ENCODE measurements at regions not wholly inside any gene's neighbourhood (a gene's known extent, or its start where the extent isn't known, plus 50 kb on each side); places are given as distances from the start of the nearest gene placed in this dataset.

DNA sequence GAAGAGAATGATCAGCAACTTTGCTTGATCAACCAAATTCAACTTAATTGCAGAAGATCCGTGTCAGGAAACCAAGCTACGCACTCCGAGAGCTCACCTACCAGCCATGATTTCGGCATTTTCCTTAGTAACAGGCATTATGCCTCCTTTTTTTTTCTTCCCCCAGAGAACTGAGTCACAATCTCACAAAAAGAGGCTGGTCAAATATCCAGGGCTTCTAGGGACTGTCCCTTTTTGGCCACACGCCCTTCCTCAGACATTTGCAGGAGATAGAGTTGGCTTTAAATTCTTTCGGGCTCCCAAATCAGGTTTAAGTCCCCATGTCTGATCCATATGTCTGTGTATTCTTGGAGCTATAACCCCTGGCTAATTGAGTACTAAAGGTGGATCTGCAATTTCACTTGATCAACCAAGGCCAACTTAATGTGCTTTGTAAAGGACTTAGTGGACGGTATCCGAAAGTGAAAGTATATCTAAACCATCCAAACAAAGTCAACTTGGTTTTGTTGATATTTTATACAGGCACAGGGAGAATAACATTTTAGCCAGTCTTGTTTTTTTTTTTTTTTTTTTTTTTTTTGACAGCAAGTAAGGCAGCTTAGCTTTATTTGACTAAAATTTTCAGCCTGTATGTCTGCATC is 100.8 kb upstream of the TBCA start:
- POLR2A ChIA-PET, result no interaction called here
- TF ChIP-seq CTCF (IDR thresholded peaks at IDR 0.05; ENCODE audit: insufficient read depth, low read length, missing control alignments), result no peak
- CTCF ChIA-PET, result interaction anchor here (0.6 to 0.9 kb wide), 2 partner anchors 13 to 218 kb away, joined by 3 read pairs; no protein-coding TSS in a partner anchor
- no peak for DNase-seq (ENCODE audit: low read depth, low spot score)
- no peak overlapping the region for H3K4me3 ChIP-seq (ENCODE audit: low read depth, low read length)

DNA sequence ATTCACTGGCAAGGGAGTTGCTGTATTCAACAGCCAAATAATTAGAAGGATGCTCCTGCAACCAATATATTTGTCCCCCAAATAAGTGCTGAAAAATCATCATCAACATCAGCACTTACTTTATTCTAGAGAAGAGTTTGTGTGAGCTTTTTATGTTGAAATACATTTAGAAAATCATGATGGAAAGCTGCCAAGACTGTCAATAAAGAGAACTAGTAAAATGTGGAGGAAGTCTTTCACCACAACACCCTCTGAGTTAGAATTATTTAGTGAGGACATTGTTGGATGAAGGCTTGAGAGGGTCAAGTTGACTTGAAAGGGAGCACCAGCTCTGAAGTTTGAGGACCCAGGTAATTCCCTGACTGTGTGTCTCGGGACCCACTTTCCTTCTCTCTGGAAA is 100.2 kb upstream of the TBCA start:
- ChIA-PET POLR2A (no interaction called here), CTCF (interaction anchor here (0.6 to 0.9 kb wide), 3 partner anchors 8 to 54 kb away, joined by 3 read pairs; no protein-coding TSS in a partner anchor)
- no peak for DNase-seq (ENCODE audit: low read depth, low spot score)
- H3K4me3 ChIP-seq (ENCODE audit: low read depth, low read length), result no peak overlapping the region
- no peak for TF ChIP-seq CTCF (IDR thresholded peaks at IDR 0.05; ENCODE audit: insufficient read depth, low read length, missing control alignments)

- POLR2A ChIA-PET, result no interaction called here
- CTCF ChIA-PET, result no interaction called here
- TF ChIP-seq CTCF (IDR thresholded peaks at IDR 0.05; ENCODE audit: insufficient read depth, low read length, missing control alignments), result no peak
- no peak overlapping the region for H3K4me3 ChIP-seq (ENCODE audit: low read depth, low read length)
- DNase-seq (ENCODE audit: low read depth, low spot score), result no peak
Observed at GRCh38 chr5:77874691-77875090, 98.6 kb upstream of the TBCA start.

GRCh38 chr5:77873239-77873638 is 97.1 kb upstream of the TBCA start:
- CTCF ChIA-PET, result interaction anchor here (1.8 kb wide), 1 partner anchor 10 kb away, joined by 5 read pairs; no protein-coding TSS in a partner anchor
- no peak for DNase-seq (ENCODE audit: low read depth, low spot score)
- TF ChIP-seq CTCF (IDR thresholded peaks at IDR 0.05; ENCODE audit: insufficient read depth, low read length, missing control alignments), result no peak
- POLR2A ChIA-PET, result no interaction called here
- no peak overlapping the region for H3K4me3 ChIP-seq (ENCODE audit: low read depth, low read length)

- no peak for DNase-seq (ENCODE audit: low read depth, low spot score)
- ChIA-PET POLR2A (no interaction called here), CTCF (interaction anchor here (1.5 to 1.8 kb wide), 2 partner anchors 9 to 61 kb away, joined by 3 to 5 read pairs; no protein-coding TSS in a partner anchor)
- H3K4me3 ChIP-seq (ENCODE audit: low read depth, low read length), result no peak overlapping the region
- TF ChIP-seq CTCF (IDR thresholded peaks at IDR 0.05; ENCODE audit: insufficient read depth, low read length, missing control alignments), result no peak
Observed at GRCh38 chr5:77871946-77872345, 95.8 kb upstream of the TBCA start.

DNA sequence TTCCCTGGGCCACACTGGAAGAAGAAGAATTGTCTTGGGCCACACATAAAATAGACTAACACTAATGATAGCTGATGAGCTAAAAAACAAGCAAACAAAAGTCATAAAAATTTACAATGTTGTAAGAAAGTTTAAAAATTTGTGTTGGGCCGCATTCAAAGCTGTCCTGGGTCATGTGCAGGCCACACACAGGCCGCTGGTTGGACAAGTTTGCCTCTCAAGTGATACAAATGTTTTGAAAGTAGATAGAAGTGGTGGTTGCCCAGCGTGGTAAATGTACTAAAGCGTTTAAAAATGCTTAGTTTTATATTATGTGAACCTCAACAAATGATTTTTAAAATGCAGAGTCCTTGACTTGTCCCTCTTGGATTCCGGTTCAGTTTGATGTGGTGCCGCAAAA is 94.9 kb upstream of the TBCA start:
- no peak for DNase-seq (ENCODE audit: low read depth, low spot score)
- ChIA-PET CTCF (interaction anchor here (1.1 to 1.5 kb wide), 2 partner anchors 9 to 62 kb away, joined by 3 read pairs; no protein-coding TSS in a partner anchor), POLR2A (no interaction called here)
- no peak overlapping the region for H3K4me3 ChIP-seq (ENCODE audit: low read depth, low read length)
- TF ChIP-seq CTCF (IDR thresholded peaks at IDR 0.05; ENCODE audit: insufficient read depth, low read length, missing control alignments), result no peak

All from AG04449 (cell line).